HUDEP-2 (cell line): ENCODE measurements at regions not wholly inside any gene's neighbourhood (a gene's known extent, or its start where the extent isn't known, plus 50 kb on each side); places are given as distances from the start of the nearest gene placed in this dataset.
"Not testable (repeated sequence)": the region's sequence is repeated elsewhere in the genome, so short reads cannot be mapped to it uniquely, and the experiment has no call there.

Source experiments
- DNase-seq, 76 experiments: peaks; one replicate each; lab custom pipeline; 2025; ENCODE audit not compliant: unreplicated experiment in 76 of 76; lab: John Stamatoyannopoulos, UW

- no peak for DNase-seq
These were observed 111.6 kb upstream of the ZC3H12A start for GRCh38 chr1:37362594-37363385.

- no peak for DNase-seq
These were observed 110.8 kb upstream of the ZC3H12A start for GRCh38 chr1:37363535-37363934.

- not testable (repeated sequence) for DNase-seq
These were observed 105.6 kb upstream of the ZC3H12A start for GRCh38 chr1:37368665-37369315.

- DNase-seq, result no peak
These were observed 102.1 kb upstream of the ZC3H12A start for GRCh38 chr1:37372302-37372701.

- DNase-seq, result no peak
These were observed 101.7 kb upstream of the ZC3H12A start for GRCh38 chr1:37372711-37373110.

- no peak for DNase-seq
These were observed 101.0 kb upstream of the ZC3H12A start for GRCh38 chr1:37373413-37373812.

- not testable (repeated sequence) for DNase-seq
These were observed 93.8 kb upstream of the ZC3H12A start for GRCh38 chr1:37380546-37380945.

- DNase-seq, result no peak
These were observed 86.5 kb upstream of the ZC3H12A start for GRCh38 chr1:37387854-37388253.

GRCh38 chr1:37389327-37389726, 85.1 kb upstream of the ZC3H12A start:
- DNase-seq, result no peak

- DNase-seq, result no peak
These were observed 83.0 kb upstream of the ZC3H12A start for GRCh38 chr1:37391211-37392011.

- no peak for DNase-seq
These were observed 82.3 kb upstream of the ZC3H12A start for GRCh38 chr1:37392051-37392450.

- DNase-seq, result no peak
These were observed 80.9 kb upstream of the ZC3H12A start for GRCh38 chr1:37393173-37394120.

- DNase-seq, result no peak
These were observed 79.6 kb upstream of the ZC3H12A start for GRCh38 chr1:37394574-37395464.

GRCh38 chr1:37398096-37398495, 76.3 kb upstream of the ZC3H12A start:
- no peak for DNase-seq

GRCh38 chr1:37399205-37399604, 75.2 kb upstream of the ZC3H12A start:
- no peak for DNase-seq

GRCh38 chr1:37399830-37400464, 74.4 kb upstream of the ZC3H12A start:
- no peak for DNase-seq

- DNase-seq, result no peak
These were observed 73.7 kb upstream of the ZC3H12A start for GRCh38 chr1:37400466-37401225.

- no peak for DNase-seq
These were observed 71.2 kb upstream of the ZC3H12A start for GRCh38 chr1:37403166-37403565.
